ENCODE measurements at regions not wholly inside any gene's neighbourhood (a gene's known extent, or its start where the extent isn't known, plus 50 kb on each side); places are given as distances from the start of the nearest gene placed in this dataset.
A peak's percentile ranks its signal among the peaks of the same experiment; 100 is the strongest.

DNA sequence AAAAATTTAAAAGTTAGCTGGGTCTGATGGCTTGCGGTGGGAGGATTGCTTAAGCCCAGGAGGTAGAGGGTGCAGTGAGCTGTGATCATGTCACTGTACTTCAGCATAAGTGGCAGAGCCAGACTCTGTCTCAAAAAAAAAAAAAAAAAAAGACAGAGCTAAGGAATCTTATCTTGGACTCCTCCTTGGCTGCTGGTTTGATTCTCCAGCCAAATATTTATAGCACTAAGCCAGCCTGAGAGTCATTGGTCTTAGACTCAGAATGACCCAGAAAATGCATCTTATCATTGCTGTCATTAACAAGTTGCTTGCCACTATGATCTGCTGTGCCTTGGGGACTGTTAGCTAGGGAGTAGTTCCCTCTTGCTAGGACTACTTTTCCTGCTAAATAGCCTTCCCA, 164.7 kb downstream of the GNAT3 start:
- no peak for DNase-seq (ENCODE audit: low read depth, low spot score)

DNA sequence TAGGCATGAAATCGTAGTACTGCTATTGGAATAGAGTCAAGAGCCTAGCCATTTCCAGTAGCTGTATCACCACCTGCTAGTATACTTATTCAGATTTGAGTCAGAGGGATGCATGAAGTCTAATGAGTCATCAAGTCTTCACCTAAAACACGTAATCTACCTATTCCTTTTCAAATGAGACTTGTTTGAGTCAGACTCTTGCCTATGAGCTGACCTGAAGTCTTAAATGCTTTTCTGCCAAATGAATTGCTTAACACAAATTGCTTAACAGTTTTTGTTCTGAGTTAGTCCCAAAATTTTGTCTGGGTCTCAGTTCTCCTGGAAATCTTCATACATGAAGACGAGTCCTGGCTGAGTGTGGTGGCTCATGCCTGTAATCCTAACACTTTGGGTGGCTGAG, 165.2 kb downstream of the GNAT3 start:
- no peak for DNase-seq (ENCODE audit: low read depth, low spot score)

DNA sequence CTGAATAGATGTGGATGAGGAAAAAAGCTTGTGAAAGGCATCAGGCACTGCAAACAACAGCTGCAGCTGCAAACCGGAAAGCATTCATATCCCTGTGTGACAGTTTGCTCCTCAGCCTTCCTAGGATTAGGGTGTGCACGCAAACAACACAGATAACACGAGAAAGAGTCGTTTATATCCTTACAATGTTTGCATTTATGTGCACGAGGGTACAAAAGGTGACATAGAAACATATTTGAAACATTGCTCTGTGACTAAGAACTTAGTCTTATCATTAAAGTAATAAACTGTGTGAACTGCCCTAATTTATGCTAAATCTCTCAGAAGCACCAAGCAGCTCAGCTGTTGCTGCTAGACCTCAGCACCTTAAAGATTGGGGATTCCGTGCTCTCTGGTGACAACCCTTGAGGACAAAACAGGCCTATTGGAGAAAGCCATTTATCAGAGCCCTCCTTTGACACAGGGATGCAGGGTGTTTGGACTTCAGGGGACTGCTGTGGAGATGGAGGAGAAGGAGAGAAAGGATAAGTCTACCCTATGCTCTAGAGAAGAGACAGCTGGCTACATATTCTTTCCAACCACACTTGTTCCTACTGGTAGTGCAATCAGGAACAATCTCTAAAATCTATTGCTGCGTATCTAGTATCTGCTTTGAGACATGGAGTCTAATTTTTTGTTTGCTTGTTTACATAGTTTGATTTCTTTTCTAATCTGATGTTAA, 176.2 kb downstream of the GNAT3 start:
- no peak for DNase-seq (ENCODE audit: low read depth, low spot score)

DNA sequence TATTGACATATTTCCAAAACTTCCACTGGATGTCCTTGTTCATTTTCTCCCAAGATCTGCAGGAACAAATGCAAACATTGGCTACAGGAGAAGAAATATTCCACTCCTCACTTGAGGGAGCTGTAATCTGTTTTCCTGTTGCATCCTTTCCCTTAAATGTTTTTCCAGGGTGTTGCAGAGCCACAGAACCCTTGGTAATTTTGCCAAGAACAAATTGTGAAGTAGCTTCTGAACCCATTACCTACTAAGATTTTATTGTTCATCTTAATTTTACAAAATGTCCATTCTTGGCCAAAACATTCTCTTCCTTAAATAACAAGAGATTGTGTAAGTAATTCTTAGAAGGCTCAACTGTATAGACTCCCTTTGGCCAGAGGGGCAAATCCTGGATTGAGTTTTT, 177.0 kb downstream of the GNAT3 start:
- no peak for DNase-seq (ENCODE audit: low read depth, low spot score)

DNA sequence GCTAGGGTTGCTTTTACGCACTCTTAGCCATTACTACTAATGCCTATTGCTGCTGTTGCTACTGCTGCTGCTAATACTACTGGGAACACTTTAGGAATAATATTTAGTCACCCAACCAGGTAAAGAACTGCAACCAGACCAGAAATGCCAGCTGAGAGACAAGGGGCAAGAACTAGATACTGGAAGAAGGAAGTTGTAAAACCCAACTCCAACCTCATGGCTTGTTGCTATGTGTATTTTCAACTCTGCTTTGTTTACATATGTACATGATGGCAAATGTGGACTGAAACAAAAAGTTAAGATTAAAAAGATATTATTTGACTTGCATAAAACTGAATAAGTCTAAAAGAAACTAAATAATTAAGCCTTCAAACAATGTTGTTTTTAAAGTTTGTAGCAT, 177.7 kb downstream of the GNAT3 start:
- DNase-seq (ENCODE audit: low read depth, low spot score) = no peak

DNA sequence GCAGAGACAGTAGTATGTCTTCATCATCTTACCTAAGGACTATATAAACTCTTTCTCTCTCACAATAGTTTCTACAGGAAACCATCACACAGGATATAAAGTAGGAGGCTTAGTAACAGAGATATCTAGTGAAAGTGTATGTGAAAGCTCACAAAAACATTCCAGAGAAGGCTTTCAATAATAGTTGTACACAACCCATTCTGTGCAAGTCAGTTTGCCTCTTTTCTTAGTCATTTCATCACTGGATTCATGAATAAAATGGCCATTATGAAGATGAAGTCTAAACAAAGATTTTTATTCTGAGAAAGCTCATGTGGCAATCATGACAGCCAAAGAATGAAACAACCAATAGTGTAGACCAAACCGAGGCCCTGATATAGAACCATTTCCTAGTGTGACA, 178.8 kb downstream of the GNAT3 start:
- no peak for DNase-seq (ENCODE audit: low read depth, low spot score)

DNA sequence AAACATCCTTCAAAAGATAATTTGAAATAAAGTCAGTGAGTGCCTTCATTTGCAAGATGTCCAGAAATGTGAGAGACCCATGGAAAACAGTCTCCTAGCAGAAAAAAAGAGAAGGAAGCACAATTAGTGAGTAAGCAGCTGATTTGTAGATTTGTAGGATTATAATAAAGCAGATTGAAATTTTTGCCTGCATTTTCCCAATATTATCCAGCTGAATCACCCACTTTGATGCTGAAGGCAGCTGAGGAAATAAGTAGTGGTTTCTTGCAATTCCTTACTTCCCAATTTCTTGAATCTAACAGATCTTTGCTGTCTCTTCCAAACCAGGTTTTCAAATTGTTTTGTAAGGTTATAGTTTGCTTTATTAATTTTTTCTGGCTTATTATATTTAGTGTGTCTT, 181.4 kb downstream of the GNAT3 start:
- no peak for DNase-seq (ENCODE audit: low read depth, low spot score)

DNA sequence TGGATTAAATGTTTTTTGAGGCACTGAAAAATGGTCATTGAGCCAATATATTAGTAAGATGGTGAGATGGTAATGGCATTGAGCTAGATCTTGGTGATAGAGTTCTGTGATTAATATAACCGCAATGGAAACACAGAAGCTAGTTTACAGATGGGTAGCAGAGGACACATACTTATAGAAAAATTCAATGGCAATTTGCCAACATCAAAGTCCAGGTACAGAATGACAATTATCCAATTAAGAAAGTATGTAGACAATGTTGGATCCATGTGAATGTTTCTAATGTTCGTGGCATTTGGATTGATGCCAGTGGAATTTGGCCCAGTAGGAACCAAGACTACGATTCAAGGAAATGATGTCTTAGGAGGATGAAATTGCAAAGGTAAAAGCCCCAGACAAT, 187.8 kb downstream of the GNAT3 start:
- DNase-seq (ENCODE audit: low read depth, low spot score) = no peak

DNA sequence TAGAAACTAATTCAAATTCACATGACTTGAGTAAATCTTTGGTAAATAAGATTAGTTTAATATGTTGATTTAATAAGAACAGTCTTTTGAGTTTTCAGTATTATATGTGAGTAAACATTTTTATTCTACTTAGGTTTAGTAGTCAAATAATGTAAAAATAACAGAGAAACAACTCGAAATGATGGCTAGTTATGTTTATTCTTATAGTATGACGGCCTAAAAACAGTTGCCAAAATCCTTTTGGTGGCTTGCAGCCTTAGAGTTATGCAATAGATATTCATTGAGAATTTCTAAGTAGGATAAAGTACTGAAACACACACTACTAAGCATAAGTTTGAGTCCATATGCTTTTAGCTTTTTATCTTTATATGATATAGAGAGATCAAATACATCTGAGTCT, 184.8 kb downstream of the GNAI1 start:
- no peak for DNase-seq (ENCODE audit: low read depth, low spot score)

DNA sequence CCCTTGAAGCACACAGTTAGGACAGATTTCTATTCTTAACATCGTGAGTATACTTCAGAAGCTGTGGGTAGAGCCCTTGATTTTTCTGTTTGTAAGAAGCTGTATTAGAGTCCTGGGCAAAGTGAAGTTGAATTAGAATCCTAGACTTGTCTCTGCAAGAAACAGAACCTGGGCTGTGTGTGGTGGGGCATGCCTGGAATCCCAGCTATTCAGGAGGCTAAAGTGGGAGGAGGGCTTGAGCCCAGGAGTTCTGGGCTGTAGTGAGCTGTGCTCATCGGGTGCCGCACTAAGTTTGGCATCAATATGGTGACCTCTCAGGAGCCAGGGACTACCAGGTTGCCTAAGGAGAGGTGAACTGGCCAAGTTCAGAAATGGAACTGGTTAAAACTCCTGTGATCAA, 183.4 kb downstream of the GNAI1 start:
- no peak for DNase-seq (ENCODE audit: low read depth, low spot score)

DNA sequence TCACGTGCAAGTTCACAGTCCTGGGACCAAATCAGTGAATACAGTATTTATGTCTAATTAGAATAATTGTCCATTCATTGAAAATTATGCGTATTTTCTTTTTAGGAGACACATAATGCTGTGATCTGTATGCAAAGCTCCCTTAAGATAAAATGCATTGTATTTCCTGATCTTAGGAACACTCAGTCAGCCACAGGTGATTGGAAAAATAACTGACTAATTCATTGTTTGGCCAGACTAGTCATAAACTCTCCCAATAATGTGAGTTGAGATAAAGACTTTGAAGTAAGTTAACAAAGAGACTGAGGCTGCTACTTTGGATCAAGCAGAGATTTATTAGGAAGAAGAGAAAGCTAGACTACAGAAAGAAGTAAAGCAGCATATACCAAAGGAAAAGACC, 182.2 kb downstream of the GNAI1 start:
- DNase-seq (ENCODE audit: low read depth, low spot score) = no peak

DNA sequence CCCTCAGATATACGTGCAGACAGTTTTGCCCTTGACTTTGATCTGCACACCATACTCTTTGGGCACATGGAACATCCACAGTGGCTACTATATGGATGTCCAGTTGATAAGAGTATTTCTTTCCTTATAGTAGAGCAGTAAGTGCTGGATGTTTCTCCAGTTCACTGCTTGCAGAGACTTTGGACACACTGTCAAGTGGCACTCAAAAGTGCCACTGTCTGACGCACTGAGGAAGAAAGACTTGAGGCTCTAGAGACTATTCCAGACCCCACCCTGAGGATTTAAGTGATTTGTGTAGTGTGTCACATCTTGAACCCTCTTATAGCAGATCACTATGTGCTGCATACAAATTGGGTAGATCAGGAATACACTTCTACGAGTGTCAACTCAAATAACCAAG, 179.1 kb downstream of the GNAI1 start:
- no peak for DNase-seq (ENCODE audit: low read depth, low spot score)

DNA sequence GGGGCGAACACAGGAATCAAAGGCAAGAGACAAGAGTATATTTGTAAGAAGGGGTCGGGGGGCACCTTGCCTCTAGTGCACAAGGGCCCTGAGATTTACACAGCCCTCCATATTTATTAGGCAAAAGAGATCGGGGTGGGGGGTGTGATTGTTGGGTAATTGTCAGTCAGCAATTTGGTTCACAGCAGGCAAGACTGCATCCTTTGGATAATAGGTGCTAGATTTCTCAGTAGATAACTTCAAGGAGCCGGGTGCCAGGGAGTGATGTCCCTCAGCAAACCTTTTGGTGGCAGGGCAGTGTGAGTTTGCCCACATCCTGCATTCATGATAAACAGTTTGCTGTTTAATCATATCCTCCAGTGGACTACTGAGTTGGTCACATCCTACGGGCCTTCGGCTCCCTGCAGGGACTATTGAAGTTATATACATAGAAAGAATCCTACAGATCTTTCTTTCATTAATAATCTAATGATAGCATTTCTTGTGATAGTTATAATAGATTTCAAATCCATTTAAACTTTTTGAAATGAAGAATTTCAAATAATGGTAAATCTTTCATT, 178.5 kb downstream of the GNAI1 start:
- DNase-seq (ENCODE audit: low read depth, low spot score) = no peak

DNA sequence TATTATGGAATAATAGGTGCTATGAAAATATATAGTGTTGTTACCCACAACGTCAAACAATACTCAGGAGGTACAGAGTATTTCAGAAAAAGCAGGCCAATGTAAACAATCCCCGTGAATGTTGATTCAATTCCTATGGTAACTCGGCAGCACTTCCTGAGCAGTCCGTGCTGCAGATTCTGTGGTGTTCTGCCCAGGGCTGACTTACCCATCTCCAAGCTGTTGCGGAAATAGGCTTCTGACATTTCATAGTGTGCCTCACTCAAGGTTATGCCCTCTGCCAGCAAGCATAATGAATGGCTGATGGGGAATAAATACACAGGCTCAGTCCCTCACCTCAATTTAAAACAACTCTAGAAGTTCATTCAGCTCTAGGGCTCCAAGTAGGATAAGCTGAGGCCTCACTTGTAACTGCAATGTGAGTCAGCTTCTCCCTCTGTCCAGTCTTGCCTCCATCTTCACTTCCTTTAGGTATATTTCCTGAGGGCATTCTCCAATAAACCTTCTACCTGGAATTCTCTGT, 177.6 kb downstream of the GNAI1 start:
- peak; percentile 87 for DNase-seq (ENCODE audit: low read depth, low spot score)

DNA sequence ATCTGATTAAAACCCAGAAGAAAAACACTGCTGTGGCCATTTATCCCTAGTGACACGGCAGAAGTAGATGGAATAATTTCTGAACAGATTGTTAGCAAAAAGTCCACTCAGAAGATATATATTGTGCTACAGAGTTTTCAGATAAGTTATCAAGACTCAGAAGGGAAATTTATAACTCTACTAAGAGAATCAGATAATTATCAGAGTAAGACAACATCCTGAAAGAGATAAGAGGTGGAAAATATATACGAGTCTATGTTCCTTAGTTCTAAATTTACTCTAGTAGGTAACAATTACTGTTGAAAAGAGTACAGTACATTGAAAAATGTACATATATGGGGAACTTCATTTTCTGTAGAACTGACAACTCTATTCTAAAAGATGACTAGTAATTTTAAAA, 176.7 kb downstream of the GNAI1 start:
- DNase-seq (ENCODE audit: low read depth, low spot score) = no peak

DNA sequence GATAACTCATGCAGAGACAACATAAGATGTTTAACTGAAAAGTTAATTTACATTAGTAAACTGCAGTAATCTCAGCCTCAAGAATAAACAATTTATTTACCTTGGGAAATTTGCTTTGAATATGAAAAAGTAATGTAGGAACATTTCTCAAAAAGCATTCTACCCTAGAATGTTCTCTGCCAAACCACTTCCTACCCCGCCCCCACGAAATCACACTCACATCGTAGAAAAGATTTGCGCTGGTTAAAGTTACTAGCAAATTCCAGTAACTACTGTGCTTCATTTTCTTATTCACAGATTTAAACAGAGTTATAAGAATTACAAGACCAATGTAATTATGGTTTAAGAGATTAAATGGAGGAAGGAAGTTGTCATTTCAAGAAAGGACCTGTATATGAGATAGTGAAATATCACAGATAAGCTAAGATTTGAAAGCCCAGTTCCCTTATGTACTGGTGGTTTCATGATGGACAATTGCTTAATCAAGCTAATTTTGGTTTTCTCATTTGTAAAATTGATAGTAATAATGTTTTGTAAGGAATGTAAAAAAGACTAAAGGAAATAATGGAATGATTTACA, 175.4 kb downstream of the GNAI1 start:
- DNase-seq (ENCODE audit: low read depth, low spot score) = no peak

DNA sequence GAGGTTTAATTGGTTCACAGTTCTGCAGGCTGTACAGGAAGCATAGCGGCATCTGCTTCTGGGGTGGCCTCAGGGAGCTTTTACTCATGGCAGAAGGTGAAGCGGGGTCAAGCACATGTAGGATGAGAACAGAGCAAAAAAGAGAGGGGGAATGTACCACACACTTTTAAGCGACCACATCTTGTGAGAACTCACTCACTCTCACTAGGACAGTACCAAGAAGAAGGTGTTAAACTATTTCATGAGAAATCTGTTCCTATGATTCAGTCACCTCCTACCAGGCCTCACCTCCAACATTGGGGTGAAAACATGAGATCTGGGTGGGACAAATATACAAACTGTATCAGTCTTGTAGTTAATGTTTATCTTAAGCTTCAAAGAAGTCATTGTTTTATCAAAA, 174.7 kb downstream of the GNAI1 start:
- no peak for DNase-seq (ENCODE audit: low read depth, low spot score)

DNA sequence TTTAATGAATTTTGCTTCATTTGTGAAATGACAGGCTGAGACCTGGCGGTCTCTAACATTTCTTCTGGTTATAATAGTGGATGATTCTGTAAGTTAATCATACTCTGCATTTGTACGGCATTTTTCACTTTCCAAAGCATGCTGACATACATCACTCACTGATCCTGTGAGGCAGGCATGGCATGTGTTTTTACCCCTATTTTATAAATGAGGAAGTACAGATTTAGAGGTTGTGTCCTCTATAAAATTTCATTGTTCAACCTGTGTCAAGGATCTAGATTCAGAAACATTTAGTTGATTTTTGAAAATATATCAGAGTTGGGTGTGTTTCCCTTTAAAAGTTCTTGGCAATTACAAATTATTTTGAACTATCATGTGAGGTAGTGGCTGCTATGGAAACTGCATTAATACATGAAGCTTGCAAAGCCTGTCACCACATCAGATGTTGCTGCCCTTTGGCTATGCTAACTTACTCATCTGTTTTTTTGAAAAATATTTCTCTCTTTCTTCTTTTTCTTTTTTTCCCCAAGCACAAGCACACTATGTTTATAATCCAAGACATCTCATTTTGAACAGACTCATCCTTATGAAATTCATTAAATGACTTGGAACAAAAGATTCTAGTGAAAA, 172.7 kb downstream of the GNAI1 start:
- peak; percentile 48 for DNase-seq (ENCODE audit: low read depth, low spot score)

DNA sequence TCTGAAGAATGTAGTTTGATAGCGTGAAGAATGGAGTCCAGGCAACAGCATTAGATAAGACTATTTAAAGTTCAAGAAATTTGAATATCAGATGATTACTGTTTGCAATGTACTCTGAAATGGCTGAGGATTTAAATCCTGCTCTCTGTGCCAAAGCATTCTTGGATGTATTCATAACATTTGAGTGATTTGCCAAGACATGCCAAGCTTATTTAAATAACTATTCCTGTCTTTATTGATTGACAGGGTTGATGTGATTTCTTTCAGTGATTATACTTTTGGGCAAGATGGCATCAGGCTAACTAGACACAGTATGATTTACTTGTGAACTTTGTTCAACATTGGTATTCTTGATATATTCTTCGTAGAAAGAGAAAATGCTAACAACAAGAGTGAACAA, 168.7 kb downstream of the GNAI1 start:
- DNase-seq (ENCODE audit: low read depth, low spot score) = no peak

DNA sequence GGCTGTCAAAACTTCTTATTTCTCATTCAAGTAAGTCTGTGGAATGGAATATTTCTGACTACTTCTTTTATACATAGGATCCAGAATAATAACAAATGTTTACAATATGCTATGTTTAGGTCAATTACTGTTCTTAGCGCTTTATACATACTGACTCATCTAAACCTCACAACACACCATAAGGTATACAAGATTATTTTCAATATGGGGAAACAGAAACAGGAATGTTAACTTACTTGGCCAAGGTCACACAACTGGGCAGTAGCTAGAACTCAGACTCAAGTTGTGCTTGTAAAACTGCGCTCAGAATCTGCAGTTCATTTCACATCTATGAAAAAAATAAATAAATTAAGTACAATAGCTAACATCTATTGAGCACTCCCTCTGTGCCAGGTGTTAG, 168.0 kb downstream of the GNAI1 start:
- DNase-seq (ENCODE audit: low read depth, low spot score) = no peak

DNA sequence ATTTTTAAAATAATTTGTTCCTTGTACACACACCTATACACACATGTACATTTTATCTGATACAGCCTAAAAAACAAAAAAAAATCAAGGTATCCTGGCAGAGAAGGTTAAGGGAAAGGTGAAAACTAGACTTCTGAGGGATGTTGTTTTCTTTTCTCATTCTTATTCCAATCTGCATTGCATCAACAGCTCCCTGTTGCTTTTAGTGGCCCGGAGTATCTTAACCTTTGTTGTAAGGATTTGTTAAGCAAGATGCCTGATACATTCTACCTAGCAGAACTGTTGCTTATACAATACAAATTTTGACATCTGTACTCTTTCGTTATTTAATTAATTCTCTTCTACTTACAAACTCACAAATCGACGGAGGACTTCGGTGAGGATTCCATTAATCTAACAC, 167.4 kb downstream of the GNAI1 start:
- no peak for DNase-seq (ENCODE audit: low read depth, low spot score)

DNA sequence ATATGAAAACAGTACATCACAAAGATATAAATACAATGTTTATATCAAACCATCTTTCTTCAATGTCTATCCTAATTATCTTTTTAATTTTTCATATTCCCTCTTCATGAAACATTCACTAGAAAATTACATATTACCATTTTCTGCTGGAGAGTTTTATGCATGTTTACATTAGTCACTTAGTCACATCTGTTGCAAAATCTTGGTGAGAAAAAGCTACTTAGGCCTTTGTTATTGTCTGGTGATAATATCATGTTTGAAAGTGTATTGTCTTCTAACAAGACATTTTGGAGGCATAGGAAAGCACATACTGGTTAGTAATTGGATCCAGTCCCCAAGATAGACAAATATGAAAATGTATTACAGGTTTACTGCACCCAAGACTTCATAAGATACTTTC, 163.6 kb downstream of the GNAI1 start:
- no peak for DNase-seq (ENCODE audit: low read depth, low spot score)

DNA sequence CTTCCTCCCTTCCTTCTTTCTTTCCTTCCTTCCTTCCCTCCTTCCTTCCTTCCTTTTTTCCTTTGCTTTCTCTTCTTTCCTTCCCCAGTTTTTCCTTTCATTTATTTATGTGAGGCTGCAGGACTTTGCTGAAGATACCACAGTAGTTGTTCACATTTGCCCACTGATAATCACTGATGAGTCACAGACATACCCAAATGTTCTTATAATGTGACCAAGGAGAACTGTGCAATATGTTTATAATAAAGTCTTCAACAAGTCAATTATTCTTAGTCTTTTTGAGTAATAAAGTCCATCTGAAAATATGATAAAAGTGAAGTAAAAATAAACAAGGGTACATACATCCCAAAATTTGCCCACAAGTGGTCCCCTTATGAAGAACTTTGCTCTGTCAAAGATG, 159.7 kb downstream of the GNAI1 start:
- DNase-seq (ENCODE audit: low read depth, low spot score) = no peak

All from brain pericyte (primary cell).